Left lung (tissue), 4 donors: ENCODE measurements at regions not wholly inside any gene's neighbourhood (a gene's known extent, or its start where the extent isn't known, plus 50 kb on each side); places are given as distances from the start of the nearest gene placed in this dataset.

Experiments
- ATAC-seq: fragments of 200-7000 bp; cut with Tn5 transposase; one replicate; pipeline ENCODE4 v1.9.1; 2020; ENCODE audit warnings: moderate library complexity
- DNase-seq, 4 donors: peaks; one replicate each; pipeline ENCODE4 v3.0.0-alpha.2; 2013 to 2020
- H3K27ac ChIP-seq, 2 donors: fragments of 200-600 bp; sonication (generic) in 1 of 2; one replicate each; pipeline versions ENCODE4 v1.5.0 to v1.8.0; 2020 to 2021
- H3K27me3 ChIP-seq, 2 donors: fragments of 200-600 bp; sonication (generic) in 1 of 2; one replicate each; pipeline versions ENCODE4 v1.5.0 to v1.8.0; 2020 to 2021
- H3K36me3 ChIP-seq, 2 donors: fragments of 200-600 bp; sonication (generic) in 1 of 2; one replicate each; pipeline versions ENCODE4 v1.5.0 to v1.8.0; 2020 to 2021
- H3K4me1 ChIP-seq, 2 donors: fragments of 200-600 bp; one replicate each; pipeline ENCODE4 v1.8.0; 2021
- H3K4me3 ChIP-seq, 2 donors: fragments of 200-600 bp; sonication (generic) in 1 of 2; one replicate each; pipeline versions ENCODE4 v1.5.0 to v1.8.0; 2020 to 2021; ENCODE audit warnings: mild to moderate bottlenecking in 1 of 2
- H3K9me3 ChIP-seq, 2 donors: fragments of 200-600 bp; sonication (generic) in 1 of 2; one replicate each; pipeline versions ENCODE4 v1.5.0 to v1.8.0; 2020 to 2021
- intact Hi-C, 2 donors: fragments of 100-400 bp; cut with DNase I; formaldehyde crosslinking; loops; one replicate each; pipeline versions ENCODE4 v1.11.2 to v1.14.2; 2022
- TF ChIP-seq, protein P1 (sequence below), 2 donors: fragments of 200-600 bp; sonication (generic) in 1 of 2; IDR thresholded peaks; one replicate each; pipeline versions ENCODE4 v1.5.0 to v1.8.0; 2021; ENCODE audit warnings: antibody characterized with exemption in 2 of 2
- donor health status: DM: no; HTN: yes; CAD: no.
- donor health status: DM: no; HTN: no; CAD: no.

DNA sequence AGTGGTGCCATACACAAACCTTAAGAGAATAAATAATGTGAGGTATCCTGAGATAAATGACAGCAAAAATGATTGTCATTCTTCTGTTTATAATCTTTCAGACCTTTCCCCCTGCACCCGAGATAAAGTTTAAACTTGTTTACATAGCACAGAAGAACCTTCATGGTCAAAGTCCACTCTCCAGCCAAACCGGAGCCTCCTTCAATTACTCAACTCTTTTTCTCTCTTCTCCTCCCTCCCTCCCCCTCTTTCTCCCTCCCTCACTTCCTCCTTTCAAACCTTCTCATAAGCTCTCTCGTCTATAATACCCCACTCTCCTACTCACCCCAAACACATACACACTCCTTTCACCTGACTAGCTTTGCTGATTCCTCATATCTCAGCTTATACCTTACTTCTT, 198.9 kb downstream of the EFHB start:
- ATAC-seq, result no peak
- Histone ChIP-seq H3K9me3 (no peaks in the 10 kb centered on the region), H3K4me1 (no peaks in the 10 kb centered on the region), H3K27ac (no peak overlapping the region), H3K4me3 (no peak overlapping the region), H3K36me3 (no peaks in the 10 kb centered on the region), H3K27me3 (no peaks in the 10 kb centered on the region)
- TF ChIP-seq, protein P1, sequence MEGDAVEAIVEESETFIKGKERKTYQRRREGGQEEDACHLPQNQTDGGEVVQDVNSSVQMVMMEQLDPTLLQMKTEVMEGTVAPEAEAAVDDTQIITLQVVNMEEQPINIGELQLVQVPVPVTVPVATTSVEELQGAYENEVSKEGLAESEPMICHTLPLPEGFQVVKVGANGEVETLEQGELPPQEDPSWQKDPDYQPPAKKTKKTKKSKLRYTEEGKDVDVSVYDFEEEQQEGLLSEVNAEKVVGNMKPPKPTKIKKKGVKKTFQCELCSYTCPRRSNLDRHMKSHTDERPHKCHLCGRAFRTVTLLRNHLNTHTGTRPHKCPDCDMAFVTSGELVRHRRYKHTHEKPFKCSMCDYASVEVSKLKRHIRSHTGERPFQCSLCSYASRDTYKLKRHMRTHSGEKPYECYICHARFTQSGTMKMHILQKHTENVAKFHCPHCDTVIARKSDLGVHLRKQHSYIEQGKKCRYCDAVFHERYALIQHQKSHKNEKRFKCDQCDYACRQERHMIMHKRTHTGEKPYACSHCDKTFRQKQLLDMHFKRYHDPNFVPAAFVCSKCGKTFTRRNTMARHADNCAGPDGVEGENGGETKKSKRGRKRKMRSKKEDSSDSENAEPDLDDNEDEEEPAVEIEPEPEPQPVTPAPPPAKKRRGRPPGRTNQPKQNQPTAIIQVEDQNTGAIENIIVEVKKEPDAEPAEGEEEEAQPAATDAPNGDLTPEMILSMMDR (IDR thresholded peaks at IDR 0.05), result no peak
- DNase-seq, result no peak
- intact Hi-C loops, result no loop called here

DNA sequence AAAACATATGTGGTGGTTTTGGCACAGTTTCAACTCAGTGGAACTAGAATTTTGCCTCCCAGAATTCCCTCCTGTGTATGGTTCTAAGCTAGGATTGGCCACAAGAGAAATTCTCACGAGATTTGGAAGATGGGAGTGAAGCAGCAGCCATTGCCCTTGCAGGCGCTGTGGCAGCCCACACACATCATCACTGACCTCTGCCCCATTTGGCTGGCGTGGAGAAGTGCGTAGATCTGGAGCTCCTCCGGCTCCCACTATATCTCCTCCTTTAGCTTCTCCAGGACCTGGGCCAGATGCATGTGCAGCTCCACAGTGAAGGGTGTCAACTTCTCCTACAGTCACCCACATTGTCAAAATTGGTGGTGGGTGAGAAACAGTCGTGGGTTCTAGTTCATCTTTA, 199.6 kb downstream of the EFHB start:
- no peak for ATAC-seq

DNA sequence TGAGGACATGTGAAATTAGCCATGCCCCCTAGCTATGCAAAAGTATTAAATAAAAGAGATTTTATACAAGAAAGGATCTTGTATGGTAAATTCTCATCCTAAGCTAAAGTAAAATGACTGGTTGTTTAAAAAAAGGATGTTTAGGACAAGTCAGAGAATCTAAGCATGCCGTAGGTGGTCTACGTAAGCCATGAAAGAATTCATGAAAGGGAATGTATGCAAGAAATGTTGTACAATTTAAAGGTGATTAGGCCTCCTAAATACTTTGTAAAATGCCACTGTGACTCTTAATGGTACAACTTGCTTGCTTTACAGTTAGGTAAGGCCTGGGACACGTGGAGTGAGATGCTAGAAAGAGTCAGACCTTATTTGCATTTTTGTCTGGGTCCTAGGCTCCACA, 209.0 kb downstream of the EFHB start:
- no peak for DNase-seq
- TF ChIP-seq, protein P1 (IDR thresholded peaks at IDR 0.05), result no peak
- no peak overlapping the region for H3K4me3 ChIP-seq
- no peak for ATAC-seq
- intact Hi-C loops, result no loop called here
- H3K9me3 ChIP-seq, result peaks cover 0 to 4% of the 10 kb centered on the region in 2 donors
- H3K27me3 ChIP-seq, result no peaks in the 10 kb centered on the region
- no peak overlapping the region for H3K27ac ChIP-seq
- H3K4me1 ChIP-seq, result no peaks in the 10 kb centered on the region
- H3K36me3 ChIP-seq, result no peaks in the 10 kb centered on the region

More for the DNA sequence above, 199.6 kb downstream of the EFHB start:
- H3K27me3 ChIP-seq, result no peaks in the 10 kb centered on the region
- no peak overlapping the region for H3K4me3 ChIP-seq
- H3K36me3 ChIP-seq, result no peaks in the 10 kb centered on the region
- intact Hi-C loops, result no loop called here
- no peak overlapping the region for H3K27ac ChIP-seq
- TF ChIP-seq, protein P1 (IDR thresholded peaks at IDR 0.05), result no peak
- no peaks in the 10 kb centered on the region for H3K9me3 ChIP-seq
- no peaks in the 10 kb centered on the region for H3K4me1 ChIP-seq
- DNase-seq, result no peak

DNA sequence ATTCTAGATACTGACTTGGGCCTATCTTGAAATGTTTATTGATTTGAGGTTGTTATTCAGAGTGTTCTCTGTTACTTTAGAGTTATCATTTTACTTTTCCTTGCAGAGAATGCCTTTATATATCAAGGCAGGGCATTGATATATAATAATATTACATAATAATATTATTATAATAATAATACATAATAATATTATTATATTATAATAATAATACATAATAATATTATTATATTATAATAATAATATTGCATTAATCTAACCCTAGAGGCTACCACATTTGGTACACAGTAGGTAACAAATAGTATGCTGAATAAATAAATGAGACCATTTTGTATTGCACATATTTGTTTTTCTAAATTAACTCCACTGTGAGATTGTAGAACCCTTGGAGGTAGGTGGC, 216.3 kb downstream of the EFHB start:
- ATAC-seq, result no peak
- TF ChIP-seq, protein P1 (IDR thresholded peaks at IDR 0.05), result no peak
- Histone ChIP-seq H3K36me3 (no peaks in the 10 kb centered on the region), H3K27ac (no peak overlapping the region), H3K9me3 (no peaks in the 10 kb centered on the region), H3K4me1 (no peaks in the 10 kb centered on the region), H3K27me3 (no peaks in the 10 kb centered on the region), H3K4me3 (no peak overlapping the region)
- DNase-seq, result no peak
- intact Hi-C loops, result no loop called here

DNA sequence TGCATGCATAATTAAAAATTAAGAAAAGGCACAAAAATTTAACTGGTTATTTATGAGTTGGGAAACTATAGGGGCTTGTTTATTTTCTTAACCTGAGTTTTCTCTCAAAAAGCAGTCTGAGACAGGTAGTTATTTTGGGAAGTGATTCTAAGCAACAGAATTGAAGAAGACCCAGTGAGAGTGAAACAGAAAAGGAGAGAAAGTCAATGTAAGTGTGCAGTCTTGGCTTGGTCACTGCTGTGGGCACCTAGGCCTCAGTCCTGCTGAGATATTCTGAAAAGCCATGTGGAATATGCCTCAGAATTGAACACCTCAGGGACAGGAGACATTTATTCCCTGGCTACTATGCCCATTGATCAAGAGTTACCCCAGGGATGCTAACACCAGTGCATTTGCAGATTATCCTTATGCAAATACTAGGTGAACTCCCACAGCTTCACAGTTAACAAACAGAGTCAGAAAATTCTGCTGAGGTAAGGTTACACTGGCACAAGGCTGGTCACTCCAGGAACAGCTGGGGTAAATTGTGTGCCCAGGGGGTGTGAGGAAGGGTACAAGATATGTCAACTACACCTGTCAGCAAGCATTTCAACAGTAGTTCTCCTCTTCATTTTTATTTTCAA, 222.7 kb downstream of the EFHB start:
- H3K9me3 ChIP-seq, result no peaks in the 10 kb centered on the region
- no peak overlapping the region for H3K27ac ChIP-seq
- ATAC-seq (no peak), DNase-seq (no peak)
- TF ChIP-seq, protein P1 (IDR thresholded peaks at IDR 0.05), result no peak
- no peak overlapping the region for H3K4me3 ChIP-seq
- H3K36me3 ChIP-seq, result no peaks in the 10 kb centered on the region
- no peaks in the 10 kb centered on the region for H3K4me1 ChIP-seq
- H3K27me3 ChIP-seq, result no peaks in the 10 kb centered on the region
- intact Hi-C loops, result no loop called here
